ENCODE measurements at regions not wholly inside any gene's neighbourhood (a gene's known extent, or its start where the extent isn't known, plus 50 kb on each side); places are given as distances from the start of the nearest gene placed in this dataset.

DNA sequence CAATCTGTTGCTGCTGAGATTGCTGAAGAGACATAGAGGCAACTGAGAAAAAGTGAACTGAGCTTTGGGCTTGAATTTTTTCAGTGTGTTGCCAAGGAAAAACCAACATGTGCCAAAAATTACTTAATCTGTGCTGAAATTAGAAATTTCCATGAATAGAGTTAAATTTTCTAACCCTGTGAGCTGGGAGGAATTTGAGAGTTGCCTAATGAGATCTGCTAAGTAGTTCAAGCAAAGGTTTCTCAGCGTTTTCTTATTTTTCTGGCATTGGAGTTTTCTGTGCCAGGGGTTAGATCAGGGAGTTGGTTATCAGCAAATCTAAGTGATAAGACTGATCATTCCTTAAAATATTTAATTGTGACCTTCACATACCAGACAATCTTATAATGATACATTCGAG, 457.5 kb upstream of the GNPDA2 start:
- Histone ChIP-seq H3K27ac (ENCODE audit: insufficient read depth, low read length) (no peak overlapping the region), H3K9ac (ENCODE audit: insufficient read depth, low read length) (no peak overlapping the region), H3K79me2 (ENCODE audit: control insufficient read depth, insufficient read depth, low read length) (no peaks in the 10 kb centered on the region), H3K27me3 (ENCODE audit: control insufficient read depth, insufficient read depth, low read length) (no peaks in the 10 kb centered on the region), H3K4me1 (ENCODE audit: control insufficient read depth, extremely low read depth, insufficient read depth, low read length) (no peaks in the 10 kb centered on the region), H3K9me3 (ENCODE audit: control insufficient read depth, insufficient read depth, low read depth, low read length) (no peaks in the 10 kb centered on the region), H4K20me1 (ENCODE audit: control insufficient read depth, extremely low read depth, insufficient read depth, low read length) (no peaks in the 10 kb centered on the region), H3K36me3 (ENCODE audit: control insufficient read depth, insufficient read depth, low read length) (no peaks in the 10 kb centered on the region), H2AFZ (ENCODE audit: low read length) (no peak overlapping the region), H3K4me2 (ENCODE audit: extremely low read depth, insufficient read depth, low read length) (no peak overlapping the region), H3K4me3 (replicated peaks in 1 of 4; ENCODE audit: control extremely low read depth in 1 of 4, insufficient read depth in 1 of 4, low read depth in 3 of 4, low read length in 4 of 4) (no peak overlapping the region)
- DNase-seq (ENCODE audit: low read depth in 2 of 2): no peak
- TF ChIP-seq, protein P1, sequence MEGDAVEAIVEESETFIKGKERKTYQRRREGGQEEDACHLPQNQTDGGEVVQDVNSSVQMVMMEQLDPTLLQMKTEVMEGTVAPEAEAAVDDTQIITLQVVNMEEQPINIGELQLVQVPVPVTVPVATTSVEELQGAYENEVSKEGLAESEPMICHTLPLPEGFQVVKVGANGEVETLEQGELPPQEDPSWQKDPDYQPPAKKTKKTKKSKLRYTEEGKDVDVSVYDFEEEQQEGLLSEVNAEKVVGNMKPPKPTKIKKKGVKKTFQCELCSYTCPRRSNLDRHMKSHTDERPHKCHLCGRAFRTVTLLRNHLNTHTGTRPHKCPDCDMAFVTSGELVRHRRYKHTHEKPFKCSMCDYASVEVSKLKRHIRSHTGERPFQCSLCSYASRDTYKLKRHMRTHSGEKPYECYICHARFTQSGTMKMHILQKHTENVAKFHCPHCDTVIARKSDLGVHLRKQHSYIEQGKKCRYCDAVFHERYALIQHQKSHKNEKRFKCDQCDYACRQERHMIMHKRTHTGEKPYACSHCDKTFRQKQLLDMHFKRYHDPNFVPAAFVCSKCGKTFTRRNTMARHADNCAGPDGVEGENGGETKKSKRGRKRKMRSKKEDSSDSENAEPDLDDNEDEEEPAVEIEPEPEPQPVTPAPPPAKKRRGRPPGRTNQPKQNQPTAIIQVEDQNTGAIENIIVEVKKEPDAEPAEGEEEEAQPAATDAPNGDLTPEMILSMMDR (conservative IDR thresholded peaks at IDR 0.05 in 1 of 2, IDR thresholded peaks at IDR 0.05 in 1 of 2; ENCODE audit: low read depth in 1 of 2, low read length in 2 of 2): no peak
- TF ChIP-seq EZH2 (IDR thresholded peaks at IDR 0.05; ENCODE audit: low read length, missing control alignments): no peak

DNA sequence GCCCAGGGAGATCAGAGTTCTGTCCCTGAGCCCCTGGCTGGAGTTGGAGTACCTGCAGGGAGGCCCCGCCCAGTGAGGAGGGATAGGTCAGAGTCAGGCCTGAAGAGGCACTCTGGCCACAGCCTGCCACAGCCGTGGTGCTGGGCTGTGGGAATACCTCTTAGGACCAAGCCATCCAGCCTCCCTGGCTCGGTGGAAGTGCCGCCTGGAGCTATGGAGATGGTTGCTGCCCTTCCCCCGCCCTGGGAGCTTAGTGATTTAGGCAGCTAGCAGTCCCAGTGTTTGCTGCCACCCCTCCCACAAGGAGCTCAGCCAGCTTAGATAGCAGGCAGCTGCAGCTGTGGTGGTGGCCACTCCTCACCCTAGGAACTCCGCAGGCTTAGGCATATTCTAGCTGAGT, 446.3 kb upstream of the GNPDA2 start:
- Histone ChIP-seq H3K27ac (ENCODE audit: insufficient read depth, low read length) (no peak overlapping the region), H3K4me2 (ENCODE audit: extremely low read depth, insufficient read depth, low read length) (no peak overlapping the region), H4K20me1 (ENCODE audit: control insufficient read depth, extremely low read depth, insufficient read depth, low read length) (no peaks in the 10 kb centered on the region), H3K4me3 (replicated peaks in 1 of 4; ENCODE audit: control extremely low read depth in 1 of 4, insufficient read depth in 1 of 4, low read depth in 3 of 4, low read length in 4 of 4) (no peak overlapping the region), H3K9ac (ENCODE audit: insufficient read depth, low read length) (no peak overlapping the region), H3K9me3 (ENCODE audit: control insufficient read depth, insufficient read depth, low read depth, low read length) (no peaks in the 10 kb centered on the region), H3K36me3 (ENCODE audit: control insufficient read depth, insufficient read depth, low read length) (no peaks in the 10 kb centered on the region), H2AFZ (ENCODE audit: low read length) (no peak overlapping the region), H3K79me2 (ENCODE audit: control insufficient read depth, insufficient read depth, low read length) (no peaks in the 10 kb centered on the region), H3K27me3 (ENCODE audit: control insufficient read depth, insufficient read depth, low read length) (no peaks in the 10 kb centered on the region), H3K4me1 (ENCODE audit: control insufficient read depth, extremely low read depth, insufficient read depth, low read length) (no peaks in the 10 kb centered on the region)
- TF ChIP-seq EZH2 (IDR thresholded peaks at IDR 0.05; ENCODE audit: low read length, missing control alignments): no peak
- TF ChIP-seq, protein P1 (conservative IDR thresholded peaks at IDR 0.05 in 1 of 2, IDR thresholded peaks at IDR 0.05 in 1 of 2; ENCODE audit: low read depth in 1 of 2, low read length in 2 of 2): no peak
- no peak for DNase-seq (ENCODE audit: low read depth in 2 of 2)

DNA sequence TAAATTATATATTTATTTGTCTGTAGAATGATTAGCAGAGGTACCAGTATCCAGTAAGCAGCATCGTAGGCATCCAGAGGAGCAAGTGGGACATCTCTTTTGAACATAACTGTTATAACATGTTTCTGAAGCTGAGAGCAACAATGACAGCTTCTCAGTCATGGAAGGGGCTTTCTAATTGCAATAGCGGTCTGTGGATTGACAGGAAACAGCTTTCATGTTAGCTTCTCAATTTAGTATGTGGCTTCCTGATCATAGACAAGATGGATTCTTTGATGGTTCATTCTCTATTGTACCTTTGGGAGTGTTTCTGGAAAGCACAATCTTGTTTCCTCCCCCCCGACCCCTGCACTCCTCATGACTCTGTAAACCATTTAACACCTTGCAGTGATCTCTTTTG, 434.6 kb upstream of the GNPDA2 start:
- no peak overlapping the region for H2AFZ ChIP-seq (ENCODE audit: low read length)
- no peaks in the 10 kb centered on the region for H3K9me3 ChIP-seq (ENCODE audit: control insufficient read depth, insufficient read depth, low read depth, low read length)
- no peak overlapping the region for H3K4me2 ChIP-seq (ENCODE audit: extremely low read depth, insufficient read depth, low read length)
- no peaks in the 10 kb centered on the region for H3K4me1 ChIP-seq (ENCODE audit: control insufficient read depth, extremely low read depth, insufficient read depth, low read length)
- no peaks in the 10 kb centered on the region for H3K79me2 ChIP-seq (ENCODE audit: control insufficient read depth, insufficient read depth, low read length)
- no peak for DNase-seq (ENCODE audit: low read depth in 2 of 2)
- H3K36me3 ChIP-seq (ENCODE audit: control insufficient read depth, insufficient read depth, low read length): no peaks in the 10 kb centered on the region
- no peak overlapping the region for H3K9ac ChIP-seq (ENCODE audit: insufficient read depth, low read length)
- H3K27ac ChIP-seq (ENCODE audit: insufficient read depth, low read length): no peak overlapping the region
- H4K20me1 ChIP-seq (ENCODE audit: control insufficient read depth, extremely low read depth, insufficient read depth, low read length): no peaks in the 10 kb centered on the region
- no peaks in the 10 kb centered on the region for H3K27me3 ChIP-seq (ENCODE audit: control insufficient read depth, insufficient read depth, low read length)
- no peak overlapping the region for H3K4me3 ChIP-seq (replicated peaks in 1 of 4; ENCODE audit: control extremely low read depth in 1 of 4, insufficient read depth in 1 of 4, low read depth in 3 of 4, low read length in 4 of 4)
- TF ChIP-seq, protein P1 (conservative IDR thresholded peaks at IDR 0.05 in 1 of 2, IDR thresholded peaks at IDR 0.05 in 1 of 2; ENCODE audit: low read depth in 1 of 2, low read length in 2 of 2): no peak
- TF ChIP-seq EZH2 (IDR thresholded peaks at IDR 0.05; ENCODE audit: low read length, missing control alignments): no peak

All from fibroblast of lung (primary cell).